Smooth muscle cell (in vitro differentiated cells): ENCODE measurements at regions not wholly inside any gene's neighbourhood (a gene's known extent, or its start where the extent isn't known, plus 50 kb on each side); places are given as distances from the start of the nearest gene placed in this dataset.
A peak's percentile ranks its signal among the peaks of the same experiment; 100 is the strongest.

ENCODE experiments used
- DNase-seq: peaks from one replicate; lab custom pipeline; 2025; ENCODE audit not compliant: unreplicated experiment; lab: John Stamatoyannopoulos, UW
- H2AFZ ChIP-seq: fragments of 200-600 bp; sonication (generic); 2 replicates; pipeline ENCODE4 v1.6.0; 2016; ENCODE audit warnings: antibody characterized with exemption, low read depth, mild to moderate bottlenecking
- H3F3A ChIP-seq: fragments of 200-600 bp; sonication (generic); 2 replicates; pipeline ENCODE4 v1.6.0; 2017; ENCODE audit warnings: antibody characterized with exemption, low read depth
- H3K27ac ChIP-seq: fragments of 200-600 bp; sonication (generic); 2 replicates; pipeline ENCODE4 v1.5.1; 2016; ENCODE audit warnings: low read depth, mild to moderate bottlenecking
- H3K27me3 ChIP-seq: fragments of 200-600 bp; sonication (generic); 2 replicates; pipeline ENCODE4 v1.6.1; 2016; ENCODE audit warnings: low read depth, mild to moderate bottlenecking
- H3K36me3 ChIP-seq: fragments of 200-600 bp; sonication (generic); 2 replicates; pipeline ENCODE4 v1.5.1; 2016; ENCODE audit warnings: low read depth
- H3K4me1 ChIP-seq: fragments of 200-600 bp; sonication (generic); 2 replicates; pipeline ENCODE4 v1.5.1; 2016; ENCODE audit warnings: low read depth
- H3K4me2 ChIP-seq: fragments of 200-600 bp; sonication (generic); 2 replicates; pipeline ENCODE4 v1.6.0; 2016; ENCODE audit warnings: mild to moderate bottlenecking
- H3K4me3 ChIP-seq: fragments of 200-600 bp; sonication (generic); 2 replicates; pipeline ENCODE4 v1.5.1; 2016; ENCODE audit warnings: mild to moderate bottlenecking
- H3K79me2 ChIP-seq: fragments of 200-600 bp; sonication (generic); 2 replicates; pipeline ENCODE4 v1.6.0; 2016; ENCODE audit warnings: low read depth, mild to moderate bottlenecking
- H3K9ac ChIP-seq: fragments of 200-600 bp; sonication (generic); 2 replicates; pipeline ENCODE4 v1.6.0; 2016; ENCODE audit warnings: low read depth
- H3K9me3 ChIP-seq: fragments of 200-600 bp; sonication (generic); replicated peaks from 2 replicates; pipeline ENCODE4 v1.5.1; 2016; ENCODE audit warnings: low read depth
- H4K20me1 ChIP-seq: fragments of 200-600 bp; sonication (generic); 2 replicates; pipeline ENCODE4 v1.6.0; 2016; ENCODE audit warnings: low read depth
- CTCF ChIP-seq: fragments of 200-600 bp; sonication (generic); IDR thresholded peaks from 2 replicates; pipeline ENCODE4 v1.5.1; 2017; ENCODE audit warnings: borderline replicate concordance, mild to moderate bottlenecking, antibody characterized with exemption; ENCODE audit not compliant: insufficient read depth, poor library complexity, severe bottlenecking
- WGBS: methylation state at CpG from one replicate; pipeline ENCODE4 v1.1.7; 2016; ENCODE audit warnings: low lambda C conversion rate; 5-methylcytosine and 5-hydroxymethylcytosine counted together

DNA sequence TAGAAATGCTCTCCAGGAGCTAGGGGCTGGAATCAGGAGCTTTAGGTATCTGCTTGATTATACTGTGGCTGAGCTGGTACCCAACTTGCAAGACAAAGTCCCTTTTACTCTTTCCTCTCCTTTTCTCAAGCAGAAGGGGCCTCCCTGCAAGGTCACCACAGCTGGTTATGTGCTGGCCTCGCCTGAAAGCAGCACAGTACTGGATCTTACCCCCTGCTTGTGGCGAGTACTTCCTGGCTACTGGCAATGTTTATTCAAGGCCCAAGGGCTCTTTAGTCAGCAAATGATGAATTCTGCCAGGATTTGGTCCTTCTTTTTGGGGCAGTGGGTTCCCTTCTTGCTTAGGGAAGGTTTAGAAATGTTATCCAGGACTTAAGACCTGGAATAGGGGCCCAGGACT is 234.6 kb downstream of the RAP2B start:
- no peaks in the 10 kb centered on the region for H3F3A ChIP-seq
- no peaks in the 10 kb centered on the region for H3K4me1 ChIP-seq
- H4K20me1 ChIP-seq = no peaks in the 10 kb centered on the region
- no peak overlapping the region for H2AFZ ChIP-seq
- peaks cover 8% of the 10 kb centered on the region for H3K36me3 ChIP-seq
- no peak overlapping the region for H3K9ac ChIP-seq
- H3K9me3 ChIP-seq = peaks cover 6% of the 10 kb centered on the region
- H3K27me3 ChIP-seq = no peaks in the 10 kb centered on the region
- no peak for DNase-seq
- no peak overlapping the region for H3K4me2 ChIP-seq
- no peak overlapping the region for H3K27ac ChIP-seq
- H3K4me3 ChIP-seq = no peak overlapping the region
- H3K79me2 ChIP-seq = no peaks in the 10 kb centered on the region
- 88% methylated on average over 2 of the region's 2 CpGs for WGBS
- TF ChIP-seq CTCF = no peak

- Histone ChIP-seq H3K9ac (no peak overlapping the region), H3K4me3 (no peak overlapping the region), H2AFZ (no peak overlapping the region), H3K27ac (no peak overlapping the region), H3K9me3 (peaks cover 6% of the 10 kb centered on the region), H3K36me3 (peaks cover 8% of the 10 kb centered on the region), H3F3A (no peaks in the 10 kb centered on the region), H3K79me2 (no peaks in the 10 kb centered on the region), H3K27me3 (no peaks in the 10 kb centered on the region), H4K20me1 (no peaks in the 10 kb centered on the region), H3K4me2 (no peak overlapping the region), H3K4me1 (no peaks in the 10 kb centered on the region)
- WGBS = 61% methylated on average over 2 of the region's 2 CpGs
- TF ChIP-seq CTCF = no peak
- DNase-seq = no peak
Measured at GRCh38 chr3:153397794-153398193, 235.8 kb downstream of the RAP2B start.

GRCh38 chr3:153399636-153400035 is 237.6 kb downstream of the RAP2B start:
- peak overlapping the region; percentile 69 for H3K27ac ChIP-seq
- peaks cover under 1% of the 10 kb centered on the region for H3K36me3 ChIP-seq
- H3K4me2 ChIP-seq = peak overlapping the region; percentile 59
- peak overlapping the region; percentile 70 for H2AFZ ChIP-seq
- H3F3A ChIP-seq = no peaks in the 10 kb centered on the region
- TF ChIP-seq CTCF = no peak
- no peaks in the 10 kb centered on the region for H3K27me3 ChIP-seq
- no peaks in the 10 kb centered on the region for H3K9me3 ChIP-seq
- no peak overlapping the region for H3K9ac ChIP-seq
- no peak overlapping the region for H3K4me3 ChIP-seq
- no peaks in the 10 kb centered on the region for H3K4me1 ChIP-seq
- H4K20me1 ChIP-seq = no peaks in the 10 kb centered on the region
- no peak for DNase-seq
- no peaks in the 10 kb centered on the region for H3K79me2 ChIP-seq

- no peaks in the 10 kb centered on the region for H3K27me3 ChIP-seq
- H3K27ac ChIP-seq = peak overlapping the region; percentile 69
- H3F3A ChIP-seq = no peaks in the 10 kb centered on the region
- no peaks in the 10 kb centered on the region for H3K79me2 ChIP-seq
- no peaks in the 10 kb centered on the region for H4K20me1 ChIP-seq
- no peaks in the 10 kb centered on the region for H3K36me3 ChIP-seq
- H2AFZ ChIP-seq = peak overlapping the region; percentile 70
- no peaks in the 10 kb centered on the region for H3K9me3 ChIP-seq
- TF ChIP-seq CTCF = no peak
- H3K4me2 ChIP-seq = peak overlapping the region; percentile 59
- no peak for DNase-seq
- H3K9ac ChIP-seq = no peak overlapping the region
- H3K4me3 ChIP-seq = no peak overlapping the region
- H3K4me1 ChIP-seq = no peaks in the 10 kb centered on the region
Measured at GRCh38 chr3:153400641-153401040, 238.6 kb downstream of the RAP2B start.
